ENCODE measurements at regions not wholly inside any gene's neighbourhood (a gene's known extent, or its start where the extent isn't known, plus 50 kb on each side); places are given as distances from the start of the nearest gene placed in this dataset.

- Histone ChIP-seq H3K27ac (peak overlapping the region; percentile 74 to 78), H3K9me3 (no peaks in the 10 kb centered on the region), H3K4me3 (no peak overlapping the region), H3K4me1 (peaks cover 0 to 7% of the 10 kb centered on the region in 2 donors), H3K27me3 (no peaks in the 10 kb centered on the region), H3K36me3 (no peaks in the 10 kb centered on the region)
- intact Hi-C loops (cut with DNase I; ENCODE audit: low total_unique reads): no loop called here
- DNase-seq: no peak
- TF ChIP-seq CTCF (IDR thresholded peaks at IDR 0.05): no peak
- TF ChIP-seq POLR2A (IDR thresholded peaks at IDR 0.05): no peak
These were observed 200.3 kb upstream of the MCTP2 start for GRCh38 chr15:94031072-94031471.

- intact Hi-C loops (cut with DNase I; ENCODE audit: low total_unique reads): no loop called here
- DNase-seq: no peak
- H3K4me3 ChIP-seq: no peak overlapping the region
- H3K4me1 ChIP-seq: peaks cover 0 to 7% of the 10 kb centered on the region in 2 donors
- no peaks in the 10 kb centered on the region for H3K27me3 ChIP-seq
- TF ChIP-seq CTCF (IDR thresholded peaks at IDR 0.05): no peak
- TF ChIP-seq POLR2A (IDR thresholded peaks at IDR 0.05): no peak
- H3K9me3 ChIP-seq: no peaks in the 10 kb centered on the region
- peak overlapping the region; percentile 74 to 78 for H3K27ac ChIP-seq
- H3K36me3 ChIP-seq: no peaks in the 10 kb centered on the region
These were observed 201.9 kb upstream of the MCTP2 start for GRCh38 chr15:94029495-94029894.

- Histone ChIP-seq H3K4me1 (peaks cover 0 to 7% of the 10 kb centered on the region in 2 donors), H3K27ac (peak overlapping the region; percentile 74 to 78), H3K27me3 (no peaks in the 10 kb centered on the region), H3K36me3 (no peaks in the 10 kb centered on the region), H3K4me3 (no peak overlapping the region), H3K9me3 (no peaks in the 10 kb centered on the region)
- DNase-seq: no peak
- intact Hi-C loops (cut with DNase I; ENCODE audit: low total_unique reads): no loop called here
- TF ChIP-seq POLR2A (IDR thresholded peaks at IDR 0.05) (no peak), CTCF (IDR thresholded peaks at IDR 0.05) (no peak)
These were observed 202.6 kb upstream of the MCTP2 start for GRCh38 chr15:94028809-94029208.

- no peaks in the 10 kb centered on the region for H3K27me3 ChIP-seq
- no peak for DNase-seq
- H3K27ac ChIP-seq: peak overlapping the region in 1 of 2 donors; percentile 9
- H3K4me1 ChIP-seq: peaks cover 0 to 7% of the 10 kb centered on the region in 2 donors
- H3K36me3 ChIP-seq: no peaks in the 10 kb centered on the region
- no peak for TF ChIP-seq POLR2A (IDR thresholded peaks at IDR 0.05)
- TF ChIP-seq CTCF (IDR thresholded peaks at IDR 0.05): no peak
- H3K4me3 ChIP-seq: no peak overlapping the region
- H3K9me3 ChIP-seq: no peaks in the 10 kb centered on the region
- intact Hi-C loops (cut with DNase I; ENCODE audit: low total_unique reads): no loop called here
These were observed 203.2 kb upstream of the MCTP2 start for GRCh38 chr15:94028121-94028520.

- peaks cover 0 to 7% of the 10 kb centered on the region in 2 donors for H3K4me1 ChIP-seq
- intact Hi-C loops (cut with DNase I; ENCODE audit: low total_unique reads): no loop called here
- TF ChIP-seq POLR2A (IDR thresholded peaks at IDR 0.05) (no peak), CTCF (IDR thresholded peaks at IDR 0.05) (no peak)
These were observed 203.8 kb upstream of the MCTP2 start for GRCh38 chr15:94027581-94027980.

More at GRCh38 chr15:94027581-94027980, 203.8 kb upstream of the MCTP2 start:
- Histone ChIP-seq H3K9me3 (no peaks in the 10 kb centered on the region), H3K27me3 (no peaks in the 10 kb centered on the region), H3K4me3 (no peak overlapping the region), H3K27ac (no peak overlapping the region), H3K36me3 (no peaks in the 10 kb centered on the region)
- DNase-seq: no peak

Measured in uterus (tissue), 3 donors.